Astrocyte (in vitro differentiated cells and primary cell): ENCODE measurements at regions not wholly inside any gene's neighbourhood (a gene's known extent, or its start where the extent isn't known, plus 50 kb on each side); places are given as distances from the start of the nearest gene placed in this dataset.

ENCODE experiments used
- EZH2 ChIP-seq: IDR thresholded peaks from 2 replicates; pipeline ENCODE4 v1.6.1; 2012; ENCODE audit warnings: mild to moderate bottlenecking, low read length, inconsistent platforms; ENCODE audit not compliant: insufficient read depth
- TF ChIP-seq, protein P1 (sequence below): IDR thresholded peaks from 2 replicates; pipeline ENCODE4 v1.5.1; 2011; ENCODE audit warnings: low read depth, mild to moderate bottlenecking, inconsistent platforms, low read length, moderate library complexity; ENCODE audit not compliant: insufficient read depth

DNA sequence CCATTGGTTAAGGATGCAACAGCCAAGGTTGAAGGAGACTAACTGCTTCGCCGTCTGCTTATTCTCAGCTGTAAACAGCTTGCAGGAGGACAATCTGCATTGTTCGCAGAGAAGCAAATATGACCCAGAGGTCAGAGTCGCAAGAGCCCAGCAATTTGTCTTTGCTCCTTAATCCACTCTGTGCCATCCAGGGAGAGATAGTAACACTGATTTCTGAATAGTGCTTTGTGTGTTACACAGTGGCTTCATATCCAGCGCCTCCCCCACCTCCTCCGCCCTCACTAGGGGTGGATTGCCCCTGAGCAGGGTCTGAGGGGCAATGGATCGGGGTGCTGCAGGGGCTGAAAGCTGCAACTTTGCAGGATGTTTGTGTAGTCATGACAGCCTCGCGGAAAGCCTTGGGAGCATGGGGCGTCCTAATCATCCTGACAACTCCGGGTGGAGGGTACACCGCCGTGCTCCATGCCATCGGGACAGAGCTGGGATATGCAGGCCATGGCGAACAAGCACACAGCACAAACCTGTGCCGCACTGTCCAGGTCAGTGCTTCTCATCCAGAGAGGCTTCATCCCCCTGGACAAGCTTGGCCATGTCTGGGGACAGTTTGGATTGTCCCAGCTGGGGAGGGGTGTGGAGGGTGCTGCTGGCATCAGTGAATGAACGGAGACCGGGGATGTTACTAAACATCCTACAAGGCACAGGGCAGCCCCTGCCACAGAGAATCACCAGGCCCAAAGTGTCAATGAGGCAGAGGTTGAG is 103.1 kb upstream of the INSIG1 start:
- TF ChIP-seq EZH2 = no peak
- TF ChIP-seq, protein P1, sequence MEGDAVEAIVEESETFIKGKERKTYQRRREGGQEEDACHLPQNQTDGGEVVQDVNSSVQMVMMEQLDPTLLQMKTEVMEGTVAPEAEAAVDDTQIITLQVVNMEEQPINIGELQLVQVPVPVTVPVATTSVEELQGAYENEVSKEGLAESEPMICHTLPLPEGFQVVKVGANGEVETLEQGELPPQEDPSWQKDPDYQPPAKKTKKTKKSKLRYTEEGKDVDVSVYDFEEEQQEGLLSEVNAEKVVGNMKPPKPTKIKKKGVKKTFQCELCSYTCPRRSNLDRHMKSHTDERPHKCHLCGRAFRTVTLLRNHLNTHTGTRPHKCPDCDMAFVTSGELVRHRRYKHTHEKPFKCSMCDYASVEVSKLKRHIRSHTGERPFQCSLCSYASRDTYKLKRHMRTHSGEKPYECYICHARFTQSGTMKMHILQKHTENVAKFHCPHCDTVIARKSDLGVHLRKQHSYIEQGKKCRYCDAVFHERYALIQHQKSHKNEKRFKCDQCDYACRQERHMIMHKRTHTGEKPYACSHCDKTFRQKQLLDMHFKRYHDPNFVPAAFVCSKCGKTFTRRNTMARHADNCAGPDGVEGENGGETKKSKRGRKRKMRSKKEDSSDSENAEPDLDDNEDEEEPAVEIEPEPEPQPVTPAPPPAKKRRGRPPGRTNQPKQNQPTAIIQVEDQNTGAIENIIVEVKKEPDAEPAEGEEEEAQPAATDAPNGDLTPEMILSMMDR = no peak
